Activated T-cell treated with anti-CD3 and anti-CD28 coated beads, Interleukin-2, amount 50 U/mL, for 24 hours (primary cell): ENCODE measurements at regions not wholly inside any gene's neighbourhood (a gene's known extent, or its start where the extent isn't known, plus 50 kb on each side); places are given as distances from the start of the nearest gene placed in this dataset.
"Not testable (repeated sequence)": the region's sequence is repeated elsewhere in the genome, so short reads cannot be mapped to it uniquely, and the experiment has no call there.

Experiments used
- DNase-seq: peaks from one replicate; pipeline ENCODE4 v3.0.0-alpha.2; 2020
- H3K27ac Mint-ChIP-seq: 2 replicates; pipeline ENCODE4 v1.8.0; 2020; ENCODE audit warnings: mild to moderate bottlenecking, mixed read lengths
- H3K27me3 Mint-ChIP-seq: 2 replicates; pipeline ENCODE4 v1.8.0; 2020; ENCODE audit warnings: mixed read lengths
- H3K36me3 Mint-ChIP-seq: 2 replicates; pipeline ENCODE4 v1.8.0; 2020; ENCODE audit warnings: low read depth, mixed read lengths
- H3K4me1 Mint-ChIP-seq: 2 replicates; pipeline ENCODE4 v1.8.0; 2020; ENCODE audit warnings: low read depth, mixed read lengths
- H3K4me3 Mint-ChIP-seq: 2 replicates; pipeline ENCODE4 v1.8.0; 2020; ENCODE audit warnings: mild to moderate bottlenecking, moderate library complexity, mixed read lengths
- H3K9me3 Mint-ChIP-seq: 2 replicates; pipeline ENCODE4 v1.8.0; 2020; ENCODE audit warnings: mixed read lengths

DNA sequence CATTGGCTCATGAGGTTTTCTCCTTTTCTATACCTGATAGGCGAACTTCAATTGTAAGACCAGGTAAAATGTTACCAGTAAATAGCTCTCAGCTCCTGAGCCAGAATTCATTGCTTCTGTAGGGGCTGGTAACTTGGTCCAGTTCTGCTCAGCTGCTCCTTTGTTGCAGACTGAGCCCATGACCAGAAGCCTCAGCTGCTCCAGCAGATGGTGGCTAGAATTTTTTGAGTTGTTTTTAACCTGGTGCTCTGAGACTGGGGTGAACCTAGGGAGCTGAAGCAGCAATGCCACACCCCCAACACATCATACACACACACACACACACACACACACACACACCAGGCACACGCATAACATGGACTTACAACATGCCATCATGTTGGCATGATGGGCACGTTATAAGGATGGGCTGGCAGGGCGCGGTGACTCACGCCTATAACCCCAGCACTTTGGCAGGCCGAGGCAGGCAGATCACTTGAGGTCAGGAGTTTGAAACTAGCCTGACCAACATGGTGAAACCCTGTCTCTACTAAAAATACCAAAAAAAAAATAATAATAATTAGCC is 103.1 kb downstream of the QRSL1 start:
- H3K4me3 Mint-ChIP-seq: no peak overlapping the region
- peaks cover 9% of the 10 kb centered on the region for H3K27me3 Mint-ChIP-seq
- no peak for DNase-seq
- H3K4me1 Mint-ChIP-seq: no peaks in the 10 kb centered on the region
- no peaks in the 10 kb centered on the region for H3K36me3 Mint-ChIP-seq
- no peak overlapping the region for H3K27ac Mint-ChIP-seq
- no peaks in the 10 kb centered on the region for H3K9me3 Mint-ChIP-seq

DNA sequence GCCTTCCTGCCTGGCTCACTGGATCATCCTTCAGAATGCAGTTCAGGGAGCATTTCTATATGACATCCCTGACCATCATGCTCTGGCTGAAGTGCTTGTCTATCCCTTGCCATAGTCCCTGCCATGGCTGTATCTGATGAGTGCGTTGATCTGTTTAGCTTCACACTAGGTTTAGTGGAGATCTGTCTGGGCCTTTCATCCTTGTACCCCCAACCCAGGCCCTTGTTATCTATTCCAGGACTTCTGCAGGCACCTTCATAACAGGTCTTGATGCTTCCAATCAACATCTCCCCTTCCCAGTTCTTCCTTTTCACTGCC is 102.4 kb downstream of the QRSL1 start:
- Mint-ChIP-seq H3K27me3 (peaks cover 4% of the 10 kb centered on the region), H3K36me3 (no peaks in the 10 kb centered on the region), H3K4me1 (no peaks in the 10 kb centered on the region), H3K27ac (no peak overlapping the region), H3K9me3 (no peaks in the 10 kb centered on the region), H3K4me3 (no peak overlapping the region)
- DNase-seq: no peak

DNA sequence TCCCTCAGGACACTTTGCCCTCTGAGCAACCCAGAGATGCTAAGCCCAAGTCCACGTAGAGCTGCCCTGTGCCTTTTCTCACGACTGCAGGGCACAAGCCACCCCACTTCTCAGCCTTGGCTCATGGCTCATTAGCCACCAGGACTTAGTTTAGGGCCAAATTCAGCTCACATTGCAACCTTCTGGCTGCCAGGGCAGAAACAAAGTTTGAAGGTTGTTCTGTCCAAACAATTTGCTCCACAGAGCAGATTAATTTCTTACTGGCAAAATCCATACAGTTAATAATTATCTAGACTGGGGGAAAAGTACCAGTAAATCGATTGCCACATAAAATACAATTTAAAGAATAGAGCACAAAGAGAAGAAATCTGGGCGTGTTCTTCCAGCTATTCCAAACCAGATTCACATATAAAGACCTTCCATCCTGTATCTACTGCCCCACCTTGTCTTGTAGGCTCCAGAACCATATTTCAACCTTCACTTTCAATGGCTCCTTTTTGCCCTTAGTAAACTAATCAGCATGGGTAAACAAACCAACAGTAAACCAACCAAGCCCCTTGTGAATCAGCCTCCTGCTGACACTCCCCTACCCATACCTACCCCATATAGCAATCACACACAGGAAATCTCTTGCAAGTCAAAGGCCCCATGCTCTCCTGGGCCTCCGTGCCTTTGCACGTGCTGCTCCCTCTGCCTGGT is 101.9 kb downstream of the QRSL1 start:
- DNase-seq: no peak
- no peak overlapping the region for H3K4me3 Mint-ChIP-seq
- no peaks in the 10 kb centered on the region for H3K9me3 Mint-ChIP-seq
- peaks cover 4% of the 10 kb centered on the region for H3K27me3 Mint-ChIP-seq
- H3K36me3 Mint-ChIP-seq: no peaks in the 10 kb centered on the region
- H3K27ac Mint-ChIP-seq: no peak overlapping the region
- no peaks in the 10 kb centered on the region for H3K4me1 Mint-ChIP-seq

DNA sequence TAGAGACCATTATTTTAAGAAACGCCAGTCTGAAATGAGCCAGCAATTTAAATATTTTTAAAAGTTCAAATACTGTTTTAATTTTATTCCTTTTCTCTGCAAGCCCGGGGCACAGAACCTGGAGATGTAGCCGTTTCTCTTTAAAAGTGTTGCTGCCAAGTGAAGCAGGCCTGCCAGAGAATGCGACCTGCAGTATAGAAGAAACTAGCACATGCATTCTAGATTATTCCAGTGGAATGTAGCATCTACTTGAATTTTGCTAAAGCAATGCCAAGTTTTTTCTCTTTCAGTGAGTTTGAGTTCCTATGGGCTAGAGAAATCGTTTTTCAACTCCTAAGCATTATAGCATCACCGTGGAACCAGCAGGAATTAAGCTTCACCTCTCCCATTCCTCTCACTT is 101.3 kb downstream of the QRSL1 start:
- peaks cover 4% of the 10 kb centered on the region for H3K27me3 Mint-ChIP-seq
- no peaks in the 10 kb centered on the region for H3K4me1 Mint-ChIP-seq
- H3K4me3 Mint-ChIP-seq: no peak overlapping the region
- no peaks in the 10 kb centered on the region for H3K9me3 Mint-ChIP-seq
- DNase-seq: no peak
- no peak overlapping the region for H3K27ac Mint-ChIP-seq
- no peaks in the 10 kb centered on the region for H3K36me3 Mint-ChIP-seq

DNA sequence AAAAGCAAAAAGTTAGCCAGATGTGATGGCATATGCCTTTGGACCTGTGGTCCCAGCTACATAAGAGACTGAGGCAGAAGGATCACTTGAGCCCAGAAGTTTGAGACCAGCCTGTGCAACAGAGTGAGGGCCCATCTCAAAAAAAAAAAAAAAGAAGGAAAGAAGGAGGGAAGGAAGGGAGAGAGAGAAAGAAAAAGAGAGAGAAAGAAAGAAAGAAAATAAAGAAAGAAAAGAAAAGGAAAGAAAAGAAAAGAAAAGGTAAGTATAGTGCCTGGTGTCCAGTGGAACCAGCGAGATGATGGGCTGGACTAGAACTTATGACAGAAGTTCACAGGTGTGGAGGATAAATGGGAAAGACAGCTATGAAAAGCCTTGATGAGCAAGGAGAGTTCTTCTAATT is 100.9 kb downstream of the QRSL1 start:
- H3K36me3 Mint-ChIP-seq: no peaks in the 10 kb centered on the region
- H3K9me3 Mint-ChIP-seq: no peaks in the 10 kb centered on the region
- H3K27ac Mint-ChIP-seq: no peak overlapping the region
- peaks cover 4% of the 10 kb centered on the region for H3K27me3 Mint-ChIP-seq
- no peaks in the 10 kb centered on the region for H3K4me1 Mint-ChIP-seq
- no peak overlapping the region for H3K4me3 Mint-ChIP-seq
- no peak for DNase-seq

DNA sequence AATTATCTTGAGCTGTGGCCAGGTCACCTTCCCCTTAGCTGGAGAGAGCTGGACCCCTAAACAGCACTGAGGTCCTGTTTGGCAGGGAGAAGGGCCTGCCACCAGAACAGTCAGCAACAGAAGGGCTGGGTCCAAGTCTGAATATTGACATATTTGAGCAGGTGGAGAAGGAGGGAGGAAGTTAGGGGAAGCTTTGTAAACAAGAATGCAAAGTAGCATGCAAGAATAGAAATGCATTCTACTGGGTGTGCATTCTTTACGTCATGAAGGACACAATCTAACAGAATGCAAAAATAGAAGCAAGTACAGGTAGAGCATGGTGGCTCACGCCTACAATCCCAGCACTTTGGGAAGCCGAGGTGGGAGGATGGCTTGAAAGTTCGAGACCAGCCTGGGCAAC is 100.5 kb downstream of the QRSL1 start:
- DNase-seq: no peak
- H3K4me3 Mint-ChIP-seq: no peak overlapping the region
- no peak overlapping the region for H3K27ac Mint-ChIP-seq
- H3K36me3 Mint-ChIP-seq: no peaks in the 10 kb centered on the region
- H3K27me3 Mint-ChIP-seq: peaks cover 4% of the 10 kb centered on the region
- H3K9me3 Mint-ChIP-seq: no peaks in the 10 kb centered on the region
- no peaks in the 10 kb centered on the region for H3K4me1 Mint-ChIP-seq

DNA sequence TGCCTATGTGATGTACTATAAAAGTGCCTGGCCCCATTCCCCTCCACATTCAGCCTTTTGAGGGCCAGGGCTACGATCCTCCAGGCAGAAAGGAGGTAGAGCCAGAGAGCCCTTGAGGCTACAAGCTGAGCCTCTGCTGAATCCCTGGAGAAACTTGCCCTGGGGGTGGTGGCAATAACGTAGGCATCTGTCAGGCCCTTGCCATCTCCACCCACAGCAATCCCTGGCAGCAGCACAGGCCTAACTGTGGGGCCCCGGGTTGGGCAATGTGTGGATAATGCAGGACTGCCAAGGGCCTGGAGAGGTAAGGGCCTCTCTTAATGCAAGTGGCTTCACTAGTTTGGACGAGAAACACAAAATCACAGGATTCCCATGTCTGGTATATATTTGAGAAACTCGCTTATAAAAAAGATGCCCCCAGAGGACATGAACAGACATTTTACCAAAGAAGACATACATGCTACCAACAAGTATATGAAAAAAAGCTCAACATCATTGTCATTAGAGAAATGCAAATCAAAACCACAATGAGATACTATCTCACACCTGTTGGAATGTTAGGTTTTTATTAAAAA is 99.0 kb downstream of the QRSL1 start:
- no peaks in the 10 kb centered on the region for H3K9me3 Mint-ChIP-seq
- H3K36me3 Mint-ChIP-seq: no peaks in the 10 kb centered on the region
- H3K4me3 Mint-ChIP-seq: no peak overlapping the region
- no peak overlapping the region for H3K27ac Mint-ChIP-seq
- H3K4me1 Mint-ChIP-seq: no peaks in the 10 kb centered on the region
- DNase-seq: no peak
- peaks cover 3% of the 10 kb centered on the region for H3K27me3 Mint-ChIP-seq

DNA sequence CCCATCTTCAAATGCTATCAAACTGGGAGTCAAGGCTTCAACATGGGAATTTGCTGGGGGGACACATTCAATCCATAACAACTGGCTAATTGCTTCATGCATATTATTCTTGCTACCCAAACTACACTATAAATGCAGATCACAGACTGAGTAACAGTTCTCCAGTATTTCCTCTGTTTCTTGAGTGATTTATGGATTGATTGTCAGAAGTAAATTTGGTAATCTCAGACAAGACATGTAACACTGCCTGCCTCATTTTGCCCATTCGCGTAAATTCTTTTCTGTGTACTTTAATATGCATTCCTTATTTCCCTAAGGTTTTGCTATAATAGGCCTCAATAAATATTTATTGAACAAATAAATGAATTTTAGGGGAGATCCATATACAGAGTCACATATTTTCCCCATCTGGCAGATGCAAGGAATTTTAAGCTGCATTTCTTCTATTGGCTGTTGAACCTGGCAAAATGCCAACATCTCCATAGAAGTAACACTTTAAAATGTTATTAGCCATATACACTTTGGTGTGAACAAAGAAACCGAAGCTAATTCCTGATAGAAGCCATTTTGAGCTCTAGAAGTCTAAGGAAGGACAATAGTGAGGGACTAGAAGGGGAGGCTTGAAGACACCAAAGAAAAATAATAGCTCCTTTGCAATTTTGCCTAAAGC is 98.2 kb downstream of the QRSL1 start:
- DNase-seq: no peak
- H3K4me1 Mint-ChIP-seq: no peaks in the 10 kb centered on the region
- H3K27ac Mint-ChIP-seq: no peak overlapping the region
- no peaks in the 10 kb centered on the region for H3K9me3 Mint-ChIP-seq
- H3K27me3 Mint-ChIP-seq: no peaks in the 10 kb centered on the region
- no peak overlapping the region for H3K4me3 Mint-ChIP-seq
- no peaks in the 10 kb centered on the region for H3K36me3 Mint-ChIP-seq

DNA sequence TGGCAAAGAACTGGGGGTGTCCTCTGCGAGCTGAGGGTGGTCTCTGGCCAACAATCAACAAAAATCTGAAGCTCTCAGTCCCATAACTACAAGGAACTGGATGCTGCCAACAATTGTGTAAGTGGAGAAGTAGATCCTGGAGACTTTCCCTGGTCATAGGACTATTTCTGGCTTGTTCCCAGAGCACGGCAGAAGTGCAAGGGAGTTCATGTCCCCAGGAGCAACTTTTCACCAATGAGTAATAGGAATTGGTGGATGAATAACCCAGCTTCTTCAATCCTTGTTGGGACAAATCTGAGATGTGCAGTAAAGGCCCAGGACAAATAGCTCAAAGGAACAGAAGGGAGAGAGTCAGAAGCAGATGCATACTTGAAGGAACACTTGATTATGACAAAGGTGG is 95.5 kb downstream of the QRSL1 start:
- Mint-ChIP-seq H3K4me3 (no peak overlapping the region), H3K27me3 (no peaks in the 10 kb centered on the region), H3K9me3 (no peaks in the 10 kb centered on the region), H3K4me1 (no peaks in the 10 kb centered on the region), H3K27ac (no peak overlapping the region), H3K36me3 (no peaks in the 10 kb centered on the region)
- DNase-seq: no peak

DNA sequence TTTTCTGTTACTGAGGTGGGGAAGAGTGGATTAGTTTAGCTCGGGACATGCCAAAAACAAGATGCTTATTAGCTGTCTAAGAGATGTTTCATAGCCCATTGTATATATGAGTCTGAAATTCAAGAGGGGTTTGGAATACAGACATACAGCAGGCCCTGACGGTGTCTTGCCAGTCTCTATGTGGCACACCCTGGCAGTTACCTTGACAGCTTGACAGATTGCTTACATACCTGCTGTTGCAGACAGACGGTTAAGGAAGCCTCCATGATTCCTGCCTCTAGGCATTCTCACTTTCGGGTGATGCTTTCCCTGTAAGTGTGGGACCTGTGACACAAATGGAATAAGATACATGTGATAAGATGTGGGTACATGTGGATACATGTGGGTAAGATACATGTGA is 95.0 kb downstream of the QRSL1 start:
- Mint-ChIP-seq H3K27me3 (no peaks in the 10 kb centered on the region), H3K9me3 (no peaks in the 10 kb centered on the region), H3K27ac (no peak overlapping the region), H3K36me3 (no peaks in the 10 kb centered on the region), H3K4me1 (no peaks in the 10 kb centered on the region), H3K4me3 (no peak overlapping the region)
- no peak for DNase-seq

DNA sequence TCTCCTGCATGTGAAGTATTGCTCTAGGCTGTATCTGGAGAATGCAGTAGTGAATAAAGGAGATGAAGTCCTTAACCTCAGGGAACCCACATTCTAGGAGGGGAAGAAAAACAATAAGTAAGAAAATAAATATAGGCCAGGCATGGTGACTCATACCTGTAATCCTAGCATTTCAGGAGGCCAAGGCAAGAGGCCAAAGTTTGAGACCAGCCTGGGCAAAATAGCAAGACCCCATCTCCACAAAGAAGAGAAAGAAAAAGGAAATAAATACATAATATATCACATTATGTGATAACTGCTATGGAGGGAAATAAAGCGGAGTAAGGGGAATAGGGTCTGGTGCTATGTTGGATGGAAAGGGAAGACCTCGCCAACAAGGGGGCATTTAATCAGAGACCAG is 94.0 kb downstream of the QRSL1 start:
- not testable (repeated sequence) for H3K36me3 Mint-ChIP-seq, H3K4me1 Mint-ChIP-seq

DNA sequence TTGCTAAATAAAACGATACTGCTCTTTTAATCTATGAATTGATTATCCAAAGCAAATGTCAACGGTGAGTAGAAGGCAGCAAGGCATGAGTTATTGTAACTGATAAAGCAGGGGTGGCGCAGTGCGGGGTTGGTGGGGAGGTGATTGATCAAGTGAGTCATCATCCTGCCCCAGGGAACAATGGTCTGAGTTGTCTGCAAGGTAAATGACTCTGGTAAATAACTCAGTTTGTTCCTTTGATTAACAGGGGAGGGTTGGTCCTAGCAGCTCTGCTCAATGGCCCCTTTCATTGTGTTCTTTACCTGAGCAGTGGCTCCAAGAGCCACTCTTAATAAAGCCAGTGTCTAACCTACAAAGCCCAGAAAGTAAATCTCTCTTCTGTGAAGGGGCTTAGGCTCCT is 91.8 kb downstream of the QRSL1 start:
- not testable (repeated sequence) for DNase-seq

More for the DNA sequence above, 94.0 kb downstream of the QRSL1 start:
- not testable (repeated sequence) for H3K27ac Mint-ChIP-seq, H3K27me3 Mint-ChIP-seq, DNase-seq, H3K9me3 Mint-ChIP-seq, H3K4me3 Mint-ChIP-seq

More for the DNA sequence above, 91.8 kb downstream of the QRSL1 start:
- H3K27ac Mint-ChIP-seq, H3K4me3 Mint-ChIP-seq, H3K4me1 Mint-ChIP-seq, H3K9me3 Mint-ChIP-seq, H3K36me3 Mint-ChIP-seq: not testable (repeated sequence)
- peaks cover 14% of the 10 kb centered on the region for H3K27me3 Mint-ChIP-seq
